ENCODE measurements at regions not wholly inside any gene's neighbourhood (a gene's known extent, or its start where the extent isn't known, plus 50 kb on each side); places are given as distances from the start of the nearest gene placed in this dataset.

DNA sequence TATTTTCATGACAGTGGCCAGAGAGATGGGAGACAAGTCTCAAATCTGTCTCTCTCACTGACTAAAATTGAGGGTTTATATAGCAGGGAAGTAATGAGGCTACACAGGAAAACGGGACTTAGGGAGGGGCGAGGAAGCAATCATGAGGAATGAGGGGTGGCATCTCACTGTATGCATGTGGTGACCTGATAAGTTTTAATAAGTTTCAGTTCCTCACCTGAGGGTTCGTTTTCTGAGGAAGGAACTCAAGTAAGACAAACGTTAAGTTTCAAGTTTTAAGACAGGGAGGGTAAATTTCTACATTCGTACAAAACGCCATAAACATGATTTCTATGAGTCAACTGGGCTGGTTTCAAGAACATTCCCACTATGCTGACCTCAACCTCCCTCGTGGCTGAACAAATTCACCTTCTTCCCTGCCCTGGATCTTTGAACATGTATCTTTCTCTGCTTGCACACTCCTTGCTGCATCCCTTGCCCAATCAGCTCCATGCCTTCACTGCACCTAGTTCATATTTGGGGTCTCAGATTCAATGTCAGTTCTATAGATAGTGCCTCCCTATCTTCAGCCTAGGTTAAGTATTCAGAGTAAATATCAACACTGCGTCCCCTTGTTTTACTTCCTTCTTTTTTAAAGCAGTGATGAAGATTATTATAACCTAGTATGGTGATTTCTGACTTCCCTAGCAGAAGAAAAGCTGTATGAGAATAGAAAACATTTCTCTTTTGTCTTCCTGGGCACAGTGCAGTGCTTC, 53.3 kb upstream of the CNTNAP5 start:
- intact Hi-C loops (cut with DNase I), result no loop called here
- peaks cover 0 to 4% (median 0%) of the 10 kb centered on the region in 3 donors for H3K9me3 ChIP-seq

More for the DNA sequence above, 53.3 kb upstream of the CNTNAP5 start:
- no peak for TF ChIP-seq POLR2A (IDR thresholded peaks at IDR 0.05)
- TF ChIP-seq, protein P1, sequence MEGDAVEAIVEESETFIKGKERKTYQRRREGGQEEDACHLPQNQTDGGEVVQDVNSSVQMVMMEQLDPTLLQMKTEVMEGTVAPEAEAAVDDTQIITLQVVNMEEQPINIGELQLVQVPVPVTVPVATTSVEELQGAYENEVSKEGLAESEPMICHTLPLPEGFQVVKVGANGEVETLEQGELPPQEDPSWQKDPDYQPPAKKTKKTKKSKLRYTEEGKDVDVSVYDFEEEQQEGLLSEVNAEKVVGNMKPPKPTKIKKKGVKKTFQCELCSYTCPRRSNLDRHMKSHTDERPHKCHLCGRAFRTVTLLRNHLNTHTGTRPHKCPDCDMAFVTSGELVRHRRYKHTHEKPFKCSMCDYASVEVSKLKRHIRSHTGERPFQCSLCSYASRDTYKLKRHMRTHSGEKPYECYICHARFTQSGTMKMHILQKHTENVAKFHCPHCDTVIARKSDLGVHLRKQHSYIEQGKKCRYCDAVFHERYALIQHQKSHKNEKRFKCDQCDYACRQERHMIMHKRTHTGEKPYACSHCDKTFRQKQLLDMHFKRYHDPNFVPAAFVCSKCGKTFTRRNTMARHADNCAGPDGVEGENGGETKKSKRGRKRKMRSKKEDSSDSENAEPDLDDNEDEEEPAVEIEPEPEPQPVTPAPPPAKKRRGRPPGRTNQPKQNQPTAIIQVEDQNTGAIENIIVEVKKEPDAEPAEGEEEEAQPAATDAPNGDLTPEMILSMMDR (IDR thresholded peaks at IDR 0.05), result no peak
- DNase-seq, result no peak
- Histone ChIP-seq H3K4me3 (no peak overlapping the region), H3K27me3 (no peaks in the 10 kb centered on the region), H3K27ac (no peak overlapping the region), H3K36me3 (no peaks in the 10 kb centered on the region), H3K4me1 (no peaks in the 10 kb centered on the region)
- WGBS, 2 donors, result 59 to 61% methylated on average over 8 of the region's 8 CpGs

Small RNAs in the stretch of these regions (small RNA-seq; reads per million reads assigned to genes)
- 0 reads per million in 4 donors for gene AC064859.1

All from esophagus squamous epithelium (tissue), 5 donors.